GM08714 (cell line): ENCODE measurements at regions not wholly inside any gene's neighbourhood (a gene's known extent, or its start where the extent isn't known, plus 50 kb on each side); places are given as distances from the start of the nearest gene placed in this dataset.

Experiments used
- H3K4me3 ChIP-seq: fragments of 200-500 bp; sonication (Bioruptor generic); 2 replicates; pipeline ENCODE4 v1.5.1; 2014; ENCODE audit warnings: mild to moderate bottlenecking, low read length, inconsistent platforms
- ZNF274 ChIP-seq: IDR thresholded peaks from 2 replicates; pipeline ENCODE4 v1.6.1; 2012; ENCODE audit warnings: mild to moderate bottlenecking, low read depth, low read length

DNA sequence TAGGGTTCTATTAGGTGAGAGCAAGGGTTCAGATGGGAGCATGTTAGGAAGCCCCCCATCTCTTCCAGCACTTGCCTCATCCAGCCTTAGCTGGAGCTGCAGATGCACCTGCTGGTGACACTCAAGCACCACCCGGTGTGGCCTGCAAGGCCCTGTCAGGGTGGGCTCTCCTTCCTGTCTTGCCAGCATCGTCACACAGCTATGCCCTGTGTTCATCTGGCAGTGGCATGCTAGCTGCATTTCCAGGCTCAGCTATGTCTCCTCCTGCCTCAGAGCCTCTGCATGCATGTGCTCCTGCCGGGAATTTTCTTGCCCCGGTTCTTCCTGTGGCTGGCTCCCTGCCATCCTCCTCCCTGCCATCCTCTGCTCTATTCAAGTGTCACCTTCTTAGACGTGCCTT is 129.7 kb upstream of the KLF6 start:
- no peak overlapping the region for H3K4me3 ChIP-seq
- no peak for TF ChIP-seq ZNF274

- no peak overlapping the region for H3K4me3 ChIP-seq
- no peak for TF ChIP-seq ZNF274
These were observed 126.9 kb upstream of the KLF6 start for GRCh38 chr10:3911713-3912442.

DNA sequence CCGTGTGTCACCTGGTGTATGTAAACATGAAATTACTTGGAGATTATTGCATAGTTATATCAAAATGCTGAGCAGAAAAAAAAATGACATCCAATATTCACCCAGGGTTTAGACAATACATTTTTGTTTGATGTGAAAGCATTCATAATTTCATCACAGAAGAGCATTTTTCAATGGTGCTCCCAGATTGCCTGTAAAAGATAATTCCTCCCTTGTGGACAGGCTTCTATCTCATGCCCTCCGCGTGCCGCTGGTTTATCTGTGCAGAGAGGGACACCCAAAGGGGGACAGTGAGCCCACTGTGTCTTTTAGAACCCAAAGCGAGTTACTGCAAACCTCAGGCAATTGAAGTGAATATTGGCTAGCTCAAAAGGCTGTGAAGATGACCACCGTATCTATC is 126.2 kb upstream of the KLF6 start:
- no peak overlapping the region for H3K4me3 ChIP-seq
- no peak for TF ChIP-seq ZNF274

GRCh38 chr10:3909339-3909738 is 124.3 kb upstream of the KLF6 start:
- no peak overlapping the region for H3K4me3 ChIP-seq
- TF ChIP-seq ZNF274: no peak

DNA sequence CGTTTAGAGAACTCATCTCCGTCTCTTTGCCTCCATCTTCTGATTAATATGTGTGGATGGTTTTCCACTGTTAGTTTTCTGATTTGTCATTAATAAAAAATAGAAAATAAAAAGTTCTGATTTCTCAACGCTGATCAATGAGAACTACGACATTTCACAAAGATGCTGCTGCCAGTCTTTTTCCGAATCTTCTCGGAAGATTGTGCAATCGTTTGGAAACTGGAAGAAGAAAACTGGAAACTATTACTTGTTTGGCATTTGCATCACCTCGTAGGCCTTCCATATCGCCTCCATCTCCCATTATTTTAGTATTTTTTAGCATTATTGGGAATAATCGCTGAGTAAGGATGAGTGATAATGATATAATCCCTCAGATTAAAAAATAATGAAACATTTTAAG is 123.2 kb upstream of the KLF6 start:
- no peak overlapping the region for H3K4me3 ChIP-seq
- TF ChIP-seq ZNF274: no peak

DNA sequence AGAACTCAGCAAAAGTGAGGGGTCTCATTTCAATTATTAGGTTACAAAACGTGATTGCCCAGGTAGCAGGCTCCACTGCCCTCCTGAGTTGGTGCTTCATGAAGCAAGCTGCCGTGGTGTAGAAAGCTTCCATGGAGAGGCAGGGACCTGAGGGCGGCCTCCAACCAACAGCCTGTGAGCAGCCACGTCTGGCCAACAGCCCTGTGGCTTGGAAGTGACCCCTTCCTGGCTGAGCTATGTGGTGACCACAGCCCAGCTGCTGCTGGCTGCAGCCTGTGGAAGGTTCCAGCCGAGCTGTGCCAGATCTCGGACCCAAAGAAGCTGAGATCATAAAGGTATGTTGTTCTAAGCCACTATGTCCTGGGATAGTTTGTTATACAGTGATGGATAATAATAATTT is 122.5 kb upstream of the KLF6 start:
- TF ChIP-seq ZNF274: no peak
- H3K4me3 ChIP-seq: no peak overlapping the region

DNA sequence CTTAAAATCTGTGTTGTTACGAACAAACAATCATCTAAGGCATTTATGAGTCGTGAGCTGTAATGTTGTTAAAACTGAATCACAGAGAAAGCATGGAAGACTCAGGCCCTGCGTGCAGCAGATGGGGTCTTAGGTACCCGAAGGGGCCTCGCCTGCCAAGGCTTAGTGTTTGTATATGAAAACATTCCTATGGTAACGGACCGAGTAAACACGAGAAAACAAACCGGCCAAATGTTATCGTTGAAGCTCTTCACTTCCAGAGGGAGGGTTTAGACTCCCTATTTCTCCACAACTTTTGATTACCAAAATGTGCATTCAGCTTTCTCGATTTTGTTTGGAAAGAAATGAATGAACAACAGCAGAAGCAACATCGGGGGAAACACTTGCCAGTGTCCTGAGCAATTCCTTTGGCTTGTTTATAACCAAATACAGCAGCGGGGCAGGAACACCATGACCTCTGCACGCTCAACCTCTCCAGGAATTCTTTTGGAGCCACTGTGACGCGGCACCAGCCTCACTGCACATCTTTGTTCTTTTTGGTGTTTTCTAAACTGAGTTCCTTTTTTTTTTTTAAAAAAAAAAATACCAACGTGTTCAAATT is 121.6 kb upstream of the KLF6 start:
- no peak for TF ChIP-seq ZNF274
- H3K4me3 ChIP-seq: no peak overlapping the region

- no peak overlapping the region for H3K4me3 ChIP-seq
- TF ChIP-seq ZNF274: no peak
These were observed 119.5 kb upstream of the KLF6 start for GRCh38 chr10:3904419-3904960.

- TF ChIP-seq ZNF274: no peak
- no peak overlapping the region for H3K4me3 ChIP-seq
These were observed 117.9 kb upstream of the KLF6 start for GRCh38 chr10:3902809-3903410.

GRCh38 chr10:3902054-3902808 is 117.2 kb upstream of the KLF6 start:
- H3K4me3 ChIP-seq: no peak overlapping the region
- no peak for TF ChIP-seq ZNF274

DNA sequence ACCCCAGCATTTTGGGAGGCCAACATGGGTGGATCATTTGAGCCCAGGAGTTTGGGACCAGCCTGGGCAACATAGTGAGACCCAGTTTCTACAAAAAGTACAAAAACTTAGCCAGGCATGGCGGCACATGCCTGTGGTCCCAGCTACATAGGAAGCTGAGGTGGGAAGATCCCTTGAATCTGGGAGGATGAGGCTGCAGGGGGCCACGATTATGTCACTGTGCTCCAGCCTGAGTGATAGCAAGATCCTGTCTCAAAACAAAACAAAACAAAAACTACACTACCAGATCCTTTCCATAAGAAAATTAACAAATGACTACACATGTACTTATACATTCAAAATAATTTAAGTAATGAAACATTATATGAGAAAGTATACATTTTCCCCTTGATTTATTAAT is 116.4 kb upstream of the KLF6 start:
- TF ChIP-seq ZNF274: no peak
- H3K4me3 ChIP-seq: no peak overlapping the region

- no peak for TF ChIP-seq ZNF274
- no peak overlapping the region for H3K4me3 ChIP-seq
These were observed 115.4 kb upstream of the KLF6 start for GRCh38 chr10:3900391-3900790.

DNA sequence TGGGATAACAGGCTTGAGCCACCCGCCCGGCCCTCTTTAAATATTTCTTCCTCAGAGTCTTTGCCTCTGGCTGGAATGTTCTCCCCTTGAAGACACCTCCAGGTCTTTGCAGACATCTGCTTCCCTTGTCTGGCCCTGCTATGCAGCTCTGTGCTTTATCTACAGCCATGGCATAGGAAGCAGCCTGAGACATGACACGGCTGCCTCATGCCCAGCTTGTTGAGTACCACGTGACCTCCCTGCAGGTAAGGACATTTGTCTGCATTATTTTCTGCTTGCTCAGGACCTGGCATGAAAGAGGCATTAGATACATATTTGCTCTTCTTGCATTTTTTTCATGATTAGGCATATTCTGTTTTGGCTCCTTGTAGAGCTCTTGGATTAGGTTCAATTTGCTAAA is 113.8 kb upstream of the KLF6 start:
- no peak for TF ChIP-seq ZNF274

DNA sequence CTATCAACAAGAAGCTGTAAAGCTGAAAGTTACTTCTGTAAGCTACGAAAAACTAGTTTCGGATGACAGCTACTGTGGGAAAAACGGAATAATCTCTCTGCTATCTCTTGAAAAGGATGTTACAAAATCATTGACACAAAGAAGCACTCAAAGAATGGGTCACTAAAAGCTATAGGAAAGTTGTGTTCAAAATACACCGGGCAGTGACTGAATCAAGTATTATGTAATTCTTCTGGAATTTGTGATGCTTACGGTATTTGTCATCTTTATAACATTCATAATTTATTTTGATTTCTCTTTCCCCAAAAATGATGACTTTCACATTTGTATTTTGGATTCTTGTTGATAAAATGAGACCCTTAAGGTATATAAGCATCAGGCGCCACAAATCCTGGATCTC is 112.1 kb upstream of the KLF6 start:
- no peak overlapping the region for H3K4me3 ChIP-seq
- no peak for TF ChIP-seq ZNF274

More for the DNA sequence above, 113.8 kb upstream of the KLF6 start:
- H3K4me3 ChIP-seq: no peak overlapping the region

DNA sequence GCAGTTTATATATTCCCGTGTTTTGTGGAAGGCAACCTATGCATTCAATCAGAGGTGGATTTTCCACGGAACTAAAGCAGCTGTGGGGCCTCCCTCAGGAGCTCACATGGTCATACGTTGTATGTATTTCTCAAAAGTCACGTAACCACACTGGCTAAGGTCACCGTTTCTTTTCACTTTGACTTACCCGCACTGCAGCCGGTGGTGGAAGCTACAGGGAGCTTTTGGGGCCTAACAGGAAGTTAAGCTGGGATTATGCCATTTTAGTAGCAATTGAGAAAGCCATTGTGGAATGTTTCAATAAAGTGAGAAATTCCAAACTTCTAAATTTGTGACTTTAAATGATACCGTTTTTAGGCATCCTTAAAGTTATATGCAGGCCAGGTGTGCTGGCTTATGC is 111.2 kb upstream of the KLF6 start:
- no peak overlapping the region for H3K4me3 ChIP-seq
- no peak for TF ChIP-seq ZNF274
